ENCODE measurements at regions not wholly inside any gene's neighbourhood (a gene's known extent, or its start where the extent isn't known, plus 50 kb on each side); places are given as distances from the start of the nearest gene placed in this dataset.
"Not testable (repeated sequence)": the region's sequence is repeated elsewhere in the genome, so short reads cannot be mapped to it uniquely, and the experiment has no call there.

- H3K4me3 ChIP-seq (ENCODE audit: control insufficient read depth, low read depth, low read length): no peak overlapping the region
- no peak for DNase-seq (ENCODE audit: low read depth)
- TF ChIP-seq CTCF (IDR thresholded peaks at IDR 0.05; ENCODE audit: control insufficient read depth, insufficient read depth, low read depth, low read length, missing control alignments): no peak
These were observed 560.5 kb upstream of the ADAMTS16 start for GRCh38 chr5:4579679-4580078.

GRCh38 chr5:4580772-4581171 is 559.4 kb upstream of the ADAMTS16 start:
- TF ChIP-seq CTCF (IDR thresholded peaks at IDR 0.05; ENCODE audit: control insufficient read depth, insufficient read depth, low read depth, low read length, missing control alignments): no peak
- no peak for DNase-seq (ENCODE audit: low read depth)
- H3K4me3 ChIP-seq (ENCODE audit: control insufficient read depth, low read depth, low read length): no peak overlapping the region

- no peak overlapping the region for H3K4me3 ChIP-seq (ENCODE audit: control insufficient read depth, low read depth, low read length)
- TF ChIP-seq CTCF (IDR thresholded peaks at IDR 0.05; ENCODE audit: control insufficient read depth, insufficient read depth, low read depth, low read length, missing control alignments): no peak
- no peak for DNase-seq (ENCODE audit: low read depth)
These were observed 558.8 kb upstream of the ADAMTS16 start for GRCh38 chr5:4581289-4581688.

- H3K4me3 ChIP-seq (ENCODE audit: control insufficient read depth, low read depth, low read length): no peak overlapping the region
- DNase-seq (ENCODE audit: low read depth): no peak
- TF ChIP-seq CTCF (IDR thresholded peaks at IDR 0.05; ENCODE audit: control insufficient read depth, insufficient read depth, low read depth, low read length, missing control alignments): no peak
These were observed 555.1 kb upstream of the ADAMTS16 start for GRCh38 chr5:4584982-4585381.

GRCh38 chr5:4613440-4613839 is 526.7 kb upstream of the ADAMTS16 start:
- no peak for TF ChIP-seq CTCF (IDR thresholded peaks at IDR 0.05; ENCODE audit: control insufficient read depth, insufficient read depth, low read depth, low read length, missing control alignments)
- H3K4me3 ChIP-seq (ENCODE audit: control insufficient read depth, low read depth, low read length): no peak overlapping the region
- DNase-seq (ENCODE audit: low read depth): no peak

- TF ChIP-seq CTCF (IDR thresholded peaks at IDR 0.05; ENCODE audit: control insufficient read depth, insufficient read depth, low read depth, low read length, missing control alignments): no peak
- DNase-seq (ENCODE audit: low read depth): no peak
- H3K4me3 ChIP-seq (ENCODE audit: control insufficient read depth, low read depth, low read length): no peak overlapping the region
These were observed 526.0 kb upstream of the ADAMTS16 start for GRCh38 chr5:4614088-4614487.

- DNase-seq (ENCODE audit: low read depth); H3K4me3 ChIP-seq (ENCODE audit: control insufficient read depth, low read depth, low read length): not testable (repeated sequence)
These were observed 524.8 kb upstream of the ADAMTS16 start for GRCh38 chr5:4615369-4615768.

Data from AG09309 (cell line).